ENCODE measurements at regions not wholly inside any gene's neighbourhood (a gene's known extent, or its start where the extent isn't known, plus 50 kb on each side); places are given as distances from the start of the nearest gene placed in this dataset.

DNA sequence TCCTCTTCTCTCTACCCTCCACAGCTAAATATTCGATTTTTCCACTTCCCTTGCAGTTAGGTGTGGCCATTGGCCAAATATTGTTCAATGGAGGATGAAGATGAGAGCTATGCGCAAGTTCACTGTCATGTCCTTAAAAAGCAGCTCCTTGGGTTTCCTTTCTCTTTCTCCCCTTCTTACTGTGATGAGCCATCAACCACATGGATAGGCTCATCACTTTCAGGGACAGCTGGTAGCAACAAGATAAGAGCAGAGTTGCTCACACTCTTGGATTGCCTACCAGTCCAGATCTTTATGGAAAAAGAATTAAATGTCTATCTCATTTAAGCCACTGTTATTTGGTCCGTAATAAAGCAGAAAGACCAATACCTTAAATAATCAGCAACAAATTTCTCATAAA lies 377.0 kb downstream of the DDX10 start:
- TF ChIP-seq LEF1 (IDR thresholded peaks at IDR 0.05; ENCODE audit: borderline replicate concordance): no peak
- no peak for TF ChIP-seq FOXM1 (IDR thresholded peaks at IDR 0.05; ENCODE audit: borderline replicate concordance)
- no peak for TF ChIP-seq L3MBTL2 (conservative IDR thresholded peaks at IDR 0.05)
- TF ChIP-seq CTBP1 (IDR thresholded peaks at IDR 0.05; ENCODE audit: borderline replicate concordance): no peak
- no peak for TF ChIP-seq NFRKB (IDR thresholded peaks at IDR 0.05)
- no peak for TF ChIP-seq ELF4 (IDR thresholded peaks at IDR 0.05)
- TF ChIP-seq SP1 (IDR thresholded peaks at IDR 0.05): no peak
- TF ChIP-seq FOXA1 (IDR thresholded peaks at IDR 0.05): no peak
- no peak for TF ChIP-seq SUZ12 (IDR thresholded peaks at IDR 0.05)
- no peak for TF ChIP-seq ZNF384 (IDR thresholded peaks at IDR 0.05)
- TF ChIP-seq BHLHE40 (IDR thresholded peaks at IDR 0.05; ENCODE audit: borderline replicate concordance): no peak
- TF ChIP-seq TARDBP (IDR thresholded peaks at IDR 0.05): no peak
